ENCODE measurements at regions not wholly inside any gene's neighbourhood (a gene's known extent, or its start where the extent isn't known, plus 50 kb on each side); places are given as distances from the start of the nearest gene placed in this dataset.

- H3K9me3 Mint-ChIP-seq, result no peaks in the 10 kb centered on the region
- CTCF ChIA-PET, result no interaction called here
- H3K4me1 Mint-ChIP-seq, result peaks cover 41% of the 10 kb centered on the region
- H3K27me3 Mint-ChIP-seq, result peaks cover 1% of the 10 kb centered on the region
- POLR2A ChIA-PET, result interaction anchor here (2.5 kb wide), 1 partner anchor 285 kb away, joined by 8 read pairs; the partner anchor contains the start of gene AHR
- H3K36me3 Mint-ChIP-seq (ENCODE audit: low read depth), result peaks cover 7% of the 10 kb centered on the region
- DNase-seq, result no peak
- no peak overlapping the region for H3K4me3 Mint-ChIP-seq
- H3K27ac Mint-ChIP-seq, result no peak overlapping the region
These were observed 131.4 kb upstream of the AGR3 start for GRCh38 chr7:17013204-17013603.

- H3K9me3 Mint-ChIP-seq, result no peaks in the 10 kb centered on the region
- H3K27ac Mint-ChIP-seq, result no peak overlapping the region
- CTCF ChIA-PET, result interaction anchor here (1.7 kb wide), 1 partner anchor 32 kb away, joined by 5 read pairs; no protein-coding TSS in a partner anchor
- H3K36me3 Mint-ChIP-seq (ENCODE audit: low read depth), result peaks cover 7% of the 10 kb centered on the region
- H3K4me3 Mint-ChIP-seq, result no peak overlapping the region
- DNase-seq, result no peak
- H3K4me1 Mint-ChIP-seq, result peaks cover 32% of the 10 kb centered on the region
- POLR2A ChIA-PET, result interaction anchor here (1.3 kb wide), 1 partner anchor 120 kb away, joined by 3 read pairs; no protein-coding TSS in a partner anchor
- H3K27me3 Mint-ChIP-seq, result peaks cover 1% of the 10 kb centered on the region
These were observed 132.9 kb upstream of the AGR3 start for GRCh38 chr7:17014686-17015085.

- no peak for DNase-seq
- POLR2A ChIA-PET, result interaction anchor here (1.3 kb wide), 1 partner anchor 119 kb away, joined by 3 read pairs; no protein-coding TSS in a partner anchor
- Mint-ChIP-seq H3K9me3 (no peaks in the 10 kb centered on the region), H3K27ac (peak overlapping the region; percentile 11), H3K27me3 (peaks cover 1% of the 10 kb centered on the region), H3K4me3 (no peak overlapping the region), H3K4me1 (peaks cover 24% of the 10 kb centered on the region), H3K36me3 (ENCODE audit: low read depth) (peaks cover 7% of the 10 kb centered on the region)
- CTCF ChIA-PET, result interaction anchor here (0.7 to 1.7 kb wide), 3 partner anchors 16 to 283 kb away, joined by 3 to 5 read pairs (median 4); partner anchors contain the start of gene AHR
These were observed 133.8 kb upstream of the AGR3 start for GRCh38 chr7:17015598-17016031.

- H3K36me3 Mint-ChIP-seq (ENCODE audit: low read depth), result peaks cover 7% of the 10 kb centered on the region
- POLR2A ChIA-PET, result no interaction called here
- no peak overlapping the region for H3K27ac Mint-ChIP-seq
- no peaks in the 10 kb centered on the region for H3K9me3 Mint-ChIP-seq
- peaks cover 16% of the 10 kb centered on the region for H3K4me1 Mint-ChIP-seq
- CTCF ChIA-PET, result interaction anchor here (0.6 to 0.9 kb wide), 2 partner anchors 17 to 34 kb away, joined by 4 to 5 read pairs; no protein-coding TSS in a partner anchor
- H3K27me3 Mint-ChIP-seq, result peaks cover 1% of the 10 kb centered on the region
- no peak for DNase-seq
- H3K4me3 Mint-ChIP-seq, result no peak overlapping the region
These were observed 134.7 kb upstream of the AGR3 start for GRCh38 chr7:17016402-17017010.

- H3K36me3 Mint-ChIP-seq (ENCODE audit: low read depth), result peaks cover 5% of the 10 kb centered on the region
- no peak for DNase-seq
- no peaks in the 10 kb centered on the region for H3K9me3 Mint-ChIP-seq
- CTCF ChIA-PET, result no interaction called here
- H3K4me3 Mint-ChIP-seq, result no peak overlapping the region
- no peaks in the 10 kb centered on the region for H3K27me3 Mint-ChIP-seq
- H3K4me1 Mint-ChIP-seq, result peaks cover 31% of the 10 kb centered on the region
- POLR2A ChIA-PET, result interaction anchor here (1.3 kb wide), 1 partner anchor 20 kb away, joined by 4 read pairs; no protein-coding TSS in a partner anchor
- H3K27ac Mint-ChIP-seq, result no peak overlapping the region
These were observed 137.3 kb upstream of the AGR3 start for GRCh38 chr7:17019106-17019505.

GRCh38 chr7:17020250-17020649 lies 138.5 kb upstream of the AGR3 start:
- H3K27me3 Mint-ChIP-seq, result no peaks in the 10 kb centered on the region
- POLR2A ChIA-PET, result interaction anchor here (0.6 to 1.3 kb wide), 2 partner anchors 21 to 37 kb away, joined by 3 to 4 read pairs; no protein-coding TSS in a partner anchor

GRCh38 chr7:17021205-17021604 lies 139.4 kb upstream of the AGR3 start:
- Mint-ChIP-seq H3K36me3 (ENCODE audit: low read depth) (peaks cover 5% of the 10 kb centered on the region), H3K9me3 (no peaks in the 10 kb centered on the region), H3K27me3 (no peaks in the 10 kb centered on the region), H3K4me1 (peaks cover 22% of the 10 kb centered on the region), H3K27ac (no peak overlapping the region), H3K4me3 (no peak overlapping the region)
- CTCF ChIA-PET, result interaction anchor here (0.7 kb wide), 1 partner anchor 34 kb away, joined by 3 read pairs; no protein-coding TSS in a partner anchor
- POLR2A ChIA-PET, result no interaction called here
- DNase-seq, result no peak

More at GRCh38 chr7:17020250-17020649, 138.5 kb upstream of the AGR3 start:
- Mint-ChIP-seq H3K4me1 (peaks cover 28% of the 10 kb centered on the region), H3K27ac (no peak overlapping the region), H3K9me3 (no peaks in the 10 kb centered on the region), H3K36me3 (ENCODE audit: low read depth) (peaks cover 5% of the 10 kb centered on the region), H3K4me3 (no peak overlapping the region)
- no peak for DNase-seq
- CTCF ChIA-PET, result interaction anchor here (0.6 to 1.0 kb wide), 3 partner anchors 10 to 38 kb away, joined by 3 read pairs; no protein-coding TSS in a partner anchor

- DNase-seq, result peak; percentile 28
- Mint-ChIP-seq H3K4me1 (peaks cover 25% of the 10 kb centered on the region), H3K36me3 (ENCODE audit: low read depth) (peaks cover 7% of the 10 kb centered on the region), H3K27ac (no peak overlapping the region), H3K9me3 (peaks cover 3% of the 10 kb centered on the region), H3K4me3 (no peak overlapping the region), H3K27me3 (peaks cover 2% of the 10 kb centered on the region)
- POLR2A ChIA-PET, result interaction anchor here (0.9 kb wide), 2 partner anchors 12 to 15 kb away, joined by 3 read pairs; no protein-coding TSS in a partner anchor
- CTCF ChIA-PET, result no interaction called here
These were observed 141.1 kb upstream of the AGR3 start for GRCh38 chr7:17022920-17023319.

- Mint-ChIP-seq H3K9me3 (peaks cover 5% of the 10 kb centered on the region), H3K4me3 (no peak overlapping the region), H3K4me1 (peaks cover 53% of the 10 kb centered on the region), H3K27me3 (peaks cover 2% of the 10 kb centered on the region), H3K36me3 (ENCODE audit: low read depth) (peaks cover 10% of the 10 kb centered on the region), H3K27ac (no peak overlapping the region)
- POLR2A ChIA-PET, result no interaction called here
- no peak for DNase-seq
- CTCF ChIA-PET, result no interaction called here
These were observed 144.5 kb upstream of the AGR3 start for GRCh38 chr7:17026269-17026668.

- H3K4me1 Mint-ChIP-seq, result peaks cover 56% of the 10 kb centered on the region
- peaks cover 5% of the 10 kb centered on the region for H3K9me3 Mint-ChIP-seq
- no peak overlapping the region for H3K27ac Mint-ChIP-seq
- H3K36me3 Mint-ChIP-seq (ENCODE audit: low read depth), result peaks cover 10% of the 10 kb centered on the region
- DNase-seq, result no peak
- ChIA-PET CTCF (no interaction called here), POLR2A (no interaction called here)
- no peak overlapping the region for H3K4me3 Mint-ChIP-seq
- H3K27me3 Mint-ChIP-seq, result peaks cover 2% of the 10 kb centered on the region
These were observed 145.5 kb upstream of the AGR3 start for GRCh38 chr7:17027143-17027788.

- no peak for DNase-seq
- Mint-ChIP-seq H3K27ac (no peak overlapping the region), H3K4me3 (no peak overlapping the region), H3K4me1 (peaks cover 53% of the 10 kb centered on the region), H3K27me3 (peaks cover 2% of the 10 kb centered on the region), H3K36me3 (ENCODE audit: low read depth) (peaks cover 6% of the 10 kb centered on the region), H3K9me3 (peaks cover 5% of the 10 kb centered on the region)
- ChIA-PET CTCF (no interaction called here), POLR2A (no interaction called here)
These were observed 146.0 kb upstream of the AGR3 start for GRCh38 chr7:17027789-17028152.

- Mint-ChIP-seq H3K27ac (peak overlapping the region; percentile 63), H3K4me3 (no peak overlapping the region), H3K4me1 (peaks cover 45% of the 10 kb centered on the region), H3K36me3 (ENCODE audit: low read depth) (peaks cover 6% of the 10 kb centered on the region), H3K9me3 (peaks cover 5% of the 10 kb centered on the region), H3K27me3 (peaks cover 2% of the 10 kb centered on the region)
- DNase-seq, result no peak
- POLR2A ChIA-PET, result interaction anchor here (1.0 to 1.6 kb wide), 3 partner anchors 9 to 270 kb away, joined by 3 to 6 read pairs (median 4); partner anchors contain the start of gene AHR
- CTCF ChIA-PET, result no interaction called here
These were observed 147.4 kb upstream of the AGR3 start for GRCh38 chr7:17029150-17029549.

GRCh38 chr7:17030559-17030958 lies 148.8 kb upstream of the AGR3 start:
- CTCF ChIA-PET, result interaction anchor here (0.7 kb wide), 1 partner anchor 11 kb away, joined by 3 read pairs; no protein-coding TSS in a partner anchor
- peaks cover 2% of the 10 kb centered on the region for H3K27me3 Mint-ChIP-seq
- H3K36me3 Mint-ChIP-seq (ENCODE audit: low read depth), result peaks cover 6% of the 10 kb centered on the region
- H3K27ac Mint-ChIP-seq, result peak overlapping the region; percentile 58
- peaks cover 5% of the 10 kb centered on the region for H3K9me3 Mint-ChIP-seq
- POLR2A ChIA-PET, result interaction anchor here (1.0 to 1.6 kb wide), 2 partner anchors 110 to 268 kb away, joined by 3 to 4 read pairs; partner anchors contain the start of gene AHR
- H3K4me3 Mint-ChIP-seq, result no peak overlapping the region
- H3K4me1 Mint-ChIP-seq, result peaks cover 48% of the 10 kb centered on the region
- DNase-seq, result no peak
